ENCODE measurements at regions not wholly inside any gene's neighbourhood (a gene's known extent, or its start where the extent isn't known, plus 50 kb on each side); places are given as distances from the start of the nearest gene placed in this dataset.

DNA sequence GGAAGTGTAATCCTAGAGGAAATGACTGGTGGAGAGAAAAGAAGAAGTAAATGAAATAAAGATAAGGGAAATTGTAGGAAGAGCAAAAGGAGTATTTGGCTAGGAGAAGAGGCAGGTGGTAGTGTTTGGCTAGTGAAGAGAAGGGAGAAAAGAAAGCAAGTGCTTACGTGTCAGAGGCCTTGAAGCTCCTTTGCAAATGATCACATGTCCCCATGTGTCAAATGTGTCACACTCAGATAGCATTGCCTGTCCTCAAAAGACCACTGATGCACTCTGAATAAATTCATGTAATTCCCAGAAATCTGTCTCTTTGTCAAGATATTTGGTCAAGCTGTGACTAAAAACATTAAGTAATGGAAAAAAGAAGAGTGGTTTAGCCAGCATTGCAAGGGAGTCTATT is 639.3 kb downstream of the TUSC7 start:
- Histone ChIP-seq H3K9me3 (ENCODE audit: low read length) (no peaks in the 10 kb centered on the region), H3K4me1 (ENCODE audit: insufficient read depth, low read length) (no peaks in the 10 kb centered on the region), H3K36me3 (ENCODE audit: insufficient read depth, low read length) (no peaks in the 10 kb centered on the region), H3K27ac (ENCODE audit: low read depth, low read length) (no peak overlapping the region), H3K4me3 (ENCODE audit: low read length) (no peak overlapping the region), H3K27me3 (ENCODE audit: insufficient read depth, low read length, poor library complexity, severe bottlenecking) (no peaks in the 10 kb centered on the region)
- Mint-ChIP-seq H3K27me3 (peaks cover 0 to 1% of the 10 kb centered on the region in 2 donors), H3K4me3 (no peak overlapping the region), H3K4me1 (no peaks in the 10 kb centered on the region), H3K9me3 (peaks cover 4 to 27% (median 6%) of the 10 kb centered on the region in 5 donors), H3K27ac (no peak overlapping the region), H3K36me3 (no peaks in the 10 kb centered on the region)
- ChIA-PET POLR2A (no interaction called here), CTCF (no interaction called here)
- no peak for DNase-seq

DNA sequence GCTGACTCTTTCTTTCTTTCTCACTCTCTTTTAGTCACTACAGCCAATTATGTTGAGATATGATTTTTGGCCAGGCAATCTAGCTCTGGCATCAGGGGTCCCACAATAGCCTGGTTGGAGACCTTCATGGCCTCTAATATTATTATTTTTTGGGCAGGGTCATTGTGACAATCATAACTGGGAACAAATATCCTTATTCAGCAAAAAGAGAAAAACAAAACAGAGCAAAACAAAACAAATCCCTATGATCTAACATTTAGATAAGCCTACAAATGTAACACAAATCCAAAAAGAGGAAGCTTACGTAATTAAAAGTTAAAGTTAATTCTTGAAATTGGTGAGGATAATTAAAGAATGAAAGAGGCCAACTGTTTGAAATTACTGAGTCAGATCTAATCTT is 640.0 kb downstream of the TUSC7 start:
- H3K4me1 ChIP-seq (ENCODE audit: insufficient read depth, low read length): no peaks in the 10 kb centered on the region
- H3K27ac ChIP-seq (ENCODE audit: low read depth, low read length): no peak overlapping the region
- ChIA-PET CTCF (no interaction called here), POLR2A (no interaction called here)
- H3K36me3 ChIP-seq (ENCODE audit: insufficient read depth, low read length): no peaks in the 10 kb centered on the region
- Mint-ChIP-seq H3K4me3 (no peak overlapping the region), H3K9me3 (peaks cover 4 to 31% (median 6%) of the 10 kb centered on the region in 5 donors), H3K36me3 (no peaks in the 10 kb centered on the region), H3K27ac (no peak overlapping the region), H3K4me1 (no peaks in the 10 kb centered on the region), H3K27me3 (peaks cover 0 to 1% of the 10 kb centered on the region in 2 donors)
- no peak overlapping the region for H3K4me3 ChIP-seq (ENCODE audit: low read length)
- no peak for DNase-seq
- H3K27me3 ChIP-seq (ENCODE audit: insufficient read depth, low read length, poor library complexity, severe bottlenecking): no peaks in the 10 kb centered on the region
- H3K9me3 ChIP-seq (ENCODE audit: low read length): no peaks in the 10 kb centered on the region

DNA sequence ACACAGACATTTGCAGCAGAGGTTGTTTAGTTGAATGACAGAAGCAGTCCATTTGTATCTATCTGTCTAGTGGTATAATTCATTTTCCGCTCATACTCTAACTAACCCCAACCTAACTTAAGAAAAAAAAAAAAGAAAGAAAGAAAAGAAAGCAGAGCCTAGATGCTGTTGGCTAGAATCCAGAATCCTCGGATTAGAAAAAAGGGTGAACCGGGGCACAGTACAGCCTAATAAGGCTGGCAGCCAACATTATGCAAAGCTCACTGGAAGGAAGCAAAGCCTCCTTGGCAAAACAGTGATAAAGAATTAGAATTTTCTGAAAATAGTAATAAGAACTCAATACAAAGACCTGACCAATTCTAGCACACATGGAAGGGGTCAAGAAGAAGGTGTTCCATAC is 640.8 kb downstream of the TUSC7 start:
- no peaks in the 10 kb centered on the region for H3K9me3 ChIP-seq (ENCODE audit: low read length)
- H3K4me1 Mint-ChIP-seq: no peaks in the 10 kb centered on the region
- no peaks in the 10 kb centered on the region for H3K36me3 ChIP-seq (ENCODE audit: insufficient read depth, low read length)
- CTCF ChIA-PET: no interaction called here
- peaks cover 0 to 1% of the 10 kb centered on the region in 2 donors for H3K27me3 Mint-ChIP-seq
- H3K36me3 Mint-ChIP-seq: no peaks in the 10 kb centered on the region
- no peak overlapping the region for H3K27ac Mint-ChIP-seq
- no peak for DNase-seq
- H3K27me3 ChIP-seq (ENCODE audit: insufficient read depth, low read length, poor library complexity, severe bottlenecking): no peaks in the 10 kb centered on the region
- no peak overlapping the region for H3K4me3 Mint-ChIP-seq
- POLR2A ChIA-PET: no interaction called here
- no peaks in the 10 kb centered on the region for H3K4me1 ChIP-seq (ENCODE audit: insufficient read depth, low read length)
- peaks cover 4 to 32% (median 7%) of the 10 kb centered on the region in 5 donors for H3K9me3 Mint-ChIP-seq
- H3K27ac ChIP-seq (ENCODE audit: low read depth, low read length): no peak overlapping the region
- no peak overlapping the region for H3K4me3 ChIP-seq (ENCODE audit: low read length)

DNA sequence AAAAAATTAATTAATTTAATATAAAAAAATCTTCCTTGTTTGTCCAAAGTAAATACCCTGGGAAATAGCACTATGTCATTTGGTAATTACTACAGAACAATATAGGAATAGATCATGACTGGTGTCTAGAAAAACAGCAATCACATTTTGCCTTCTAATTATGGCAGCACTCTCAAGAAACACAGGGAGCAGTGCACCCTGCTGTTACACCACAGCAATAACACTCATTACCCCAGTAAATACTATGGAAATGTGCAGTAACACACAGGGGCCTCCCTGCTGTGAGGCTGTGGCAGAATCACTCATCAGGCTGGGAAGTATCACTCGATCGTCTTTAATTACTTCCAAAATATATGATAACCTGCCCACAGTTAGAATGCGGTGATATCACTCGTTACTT is 646.0 kb downstream of the TUSC7 start:
- H3K4me1 ChIP-seq (ENCODE audit: insufficient read depth, low read length): no peaks in the 10 kb centered on the region
- Mint-ChIP-seq H3K36me3 (no peaks in the 10 kb centered on the region), H3K4me3 (no peak overlapping the region), H3K9me3 (peaks cover 4 to 13% (median 9%) of the 10 kb centered on the region in 5 donors), H3K27me3 (no peaks in the 10 kb centered on the region), H3K27ac (no peak overlapping the region), H3K4me1 (no peaks in the 10 kb centered on the region)
- no peaks in the 10 kb centered on the region for H3K9me3 ChIP-seq (ENCODE audit: low read length)
- no peaks in the 10 kb centered on the region for H3K27me3 ChIP-seq (ENCODE audit: insufficient read depth, low read length, poor library complexity, severe bottlenecking)
- ChIA-PET POLR2A (no interaction called here), CTCF (no interaction called here)
- H3K27ac ChIP-seq (ENCODE audit: low read depth, low read length): no peak overlapping the region
- no peaks in the 10 kb centered on the region for H3K36me3 ChIP-seq (ENCODE audit: insufficient read depth, low read length)
- no peak overlapping the region for H3K4me3 ChIP-seq (ENCODE audit: low read length)
- DNase-seq: no peak

DNA sequence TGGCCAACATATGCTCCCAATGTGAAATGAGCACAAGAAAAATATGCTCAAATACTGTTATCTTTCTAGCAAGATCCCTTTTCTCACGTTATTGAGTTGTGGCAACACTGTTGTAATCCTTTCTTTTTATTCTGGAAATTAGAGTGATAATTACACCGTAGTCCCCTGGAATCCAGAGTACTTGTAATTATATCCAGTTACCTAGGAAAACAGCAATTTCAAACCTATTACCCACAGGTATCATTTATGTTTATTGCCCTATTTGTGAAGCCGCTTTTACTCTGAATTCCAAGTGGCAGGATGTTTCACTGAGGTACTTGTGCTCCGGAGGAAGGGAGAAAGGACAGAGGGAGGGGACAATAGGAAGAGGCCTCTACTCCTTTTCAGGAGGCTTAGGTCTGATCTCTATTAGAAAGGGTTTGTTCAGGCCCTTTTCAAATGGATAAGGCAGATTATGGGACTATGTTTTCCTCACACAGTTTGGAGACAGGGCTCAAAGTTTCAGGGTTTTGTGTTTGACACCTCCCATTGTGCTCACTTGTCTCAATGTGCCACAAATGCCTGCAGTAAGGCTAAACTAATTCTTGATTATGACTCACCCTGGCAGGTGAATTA is 646.6 kb downstream of the TUSC7 start:
- Mint-ChIP-seq H3K4me1 (no peaks in the 10 kb centered on the region), H3K27ac (no peak overlapping the region), H3K4me3 (no peak overlapping the region), H3K27me3 (no peaks in the 10 kb centered on the region), H3K36me3 (no peaks in the 10 kb centered on the region), H3K9me3 (peaks cover 6 to 15% (median 12%) of the 10 kb centered on the region in 5 donors)
- POLR2A ChIA-PET: no interaction called here
- no peak overlapping the region for H3K27ac ChIP-seq (ENCODE audit: low read depth, low read length)
- no peaks in the 10 kb centered on the region for H3K4me1 ChIP-seq (ENCODE audit: insufficient read depth, low read length)
- H3K4me3 ChIP-seq (ENCODE audit: low read length): no peak overlapping the region
- H3K36me3 ChIP-seq (ENCODE audit: insufficient read depth, low read length): no peaks in the 10 kb centered on the region
- DNase-seq: no peak
- no peaks in the 10 kb centered on the region for H3K27me3 ChIP-seq (ENCODE audit: insufficient read depth, low read length, poor library complexity, severe bottlenecking)
- H3K9me3 ChIP-seq (ENCODE audit: low read length): no peaks in the 10 kb centered on the region
- CTCF ChIA-PET: no interaction called here

DNA sequence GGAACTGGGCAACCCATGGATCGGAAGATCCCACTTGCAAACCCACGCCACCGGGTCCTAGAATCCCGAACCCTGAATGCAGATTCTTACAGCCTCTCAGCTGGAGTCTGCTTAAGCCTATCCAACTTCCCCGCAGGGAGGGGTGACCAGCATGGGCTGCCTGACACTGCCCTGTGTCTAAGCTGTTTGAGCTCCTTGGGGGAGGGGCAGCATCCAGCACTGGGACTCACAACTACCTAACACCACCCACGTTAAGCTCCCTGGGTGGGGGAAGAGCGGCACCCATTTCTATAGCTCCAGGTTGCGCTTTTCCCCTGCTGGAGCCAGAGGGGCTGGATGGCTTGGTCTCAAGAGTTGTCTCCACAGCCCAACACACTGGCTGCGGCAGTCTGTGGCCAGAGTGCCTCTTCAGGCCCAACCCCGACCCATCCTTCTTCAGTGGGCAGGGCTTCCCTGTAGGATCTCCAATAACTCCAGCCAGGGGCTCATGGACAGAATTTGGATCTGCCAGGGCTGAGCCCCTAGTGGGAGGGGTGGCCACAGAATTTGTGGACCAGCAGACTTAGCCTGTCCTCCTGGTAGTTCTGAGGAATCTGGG is 649.2 kb downstream of the TUSC7 start:
- Histone ChIP-seq H3K4me1 (ENCODE audit: insufficient read depth, low read length) (no peaks in the 10 kb centered on the region), H3K27ac (ENCODE audit: low read depth, low read length) (no peak overlapping the region), H3K36me3 (ENCODE audit: insufficient read depth, low read length) (no peaks in the 10 kb centered on the region), H3K27me3 (ENCODE audit: insufficient read depth, low read length, poor library complexity, severe bottlenecking) (no peaks in the 10 kb centered on the region), H3K4me3 (ENCODE audit: low read length) (no peak overlapping the region), H3K9me3 (ENCODE audit: low read length) (no peaks in the 10 kb centered on the region)
- H3K36me3 Mint-ChIP-seq: no peaks in the 10 kb centered on the region
- ChIA-PET CTCF (no interaction called here), POLR2A (no interaction called here)
- no peak overlapping the region for H3K27ac Mint-ChIP-seq
- peaks cover 6 to 28% (median 14%) of the 10 kb centered on the region in 5 donors for H3K9me3 Mint-ChIP-seq
- H3K4me3 Mint-ChIP-seq: no peak overlapping the region
- H3K4me1 Mint-ChIP-seq: no peaks in the 10 kb centered on the region
- no peaks in the 10 kb centered on the region for H3K27me3 Mint-ChIP-seq
- DNase-seq: no peak

DNA sequence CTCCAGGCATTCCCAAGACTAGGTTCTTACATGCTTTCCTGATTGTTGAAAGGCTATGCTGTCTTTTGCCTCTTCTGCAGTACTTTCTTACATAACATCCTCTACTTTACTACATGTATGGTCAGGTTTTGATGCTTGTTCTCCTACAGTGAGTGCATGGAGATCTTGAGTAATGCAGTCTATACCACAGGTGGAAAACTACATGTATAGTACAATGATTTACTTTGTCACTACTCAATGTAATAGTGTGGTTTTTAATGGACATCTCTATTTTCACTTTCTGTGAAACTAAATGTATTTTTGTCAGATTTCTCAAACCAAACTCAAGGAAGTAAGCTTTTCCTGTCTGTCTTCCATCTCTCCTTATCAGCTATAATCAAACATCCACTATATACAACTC is 657.0 kb downstream of the TUSC7 start:
- H3K9me3 ChIP-seq (ENCODE audit: low read length): no peaks in the 10 kb centered on the region
- no peak for DNase-seq
- no peak overlapping the region for H3K4me3 Mint-ChIP-seq
- no peak overlapping the region for H3K27ac Mint-ChIP-seq
- no peak overlapping the region for H3K27ac ChIP-seq (ENCODE audit: low read depth, low read length)
- CTCF ChIA-PET: no interaction called here
- H3K4me3 ChIP-seq (ENCODE audit: low read length): no peak overlapping the region
- H3K9me3 Mint-ChIP-seq: peaks cover 0 to 20% (median 10%) of the 10 kb centered on the region in 5 donors
- H3K27me3 ChIP-seq (ENCODE audit: insufficient read depth, low read length, poor library complexity, severe bottlenecking): no peaks in the 10 kb centered on the region
- no peaks in the 10 kb centered on the region for H3K4me1 ChIP-seq (ENCODE audit: insufficient read depth, low read length)
- POLR2A ChIA-PET: no interaction called here
- H3K27me3 Mint-ChIP-seq: no peaks in the 10 kb centered on the region
- no peaks in the 10 kb centered on the region for H3K36me3 ChIP-seq (ENCODE audit: insufficient read depth, low read length)
- H3K36me3 Mint-ChIP-seq: no peaks in the 10 kb centered on the region
- H3K4me1 Mint-ChIP-seq: no peaks in the 10 kb centered on the region

DNA sequence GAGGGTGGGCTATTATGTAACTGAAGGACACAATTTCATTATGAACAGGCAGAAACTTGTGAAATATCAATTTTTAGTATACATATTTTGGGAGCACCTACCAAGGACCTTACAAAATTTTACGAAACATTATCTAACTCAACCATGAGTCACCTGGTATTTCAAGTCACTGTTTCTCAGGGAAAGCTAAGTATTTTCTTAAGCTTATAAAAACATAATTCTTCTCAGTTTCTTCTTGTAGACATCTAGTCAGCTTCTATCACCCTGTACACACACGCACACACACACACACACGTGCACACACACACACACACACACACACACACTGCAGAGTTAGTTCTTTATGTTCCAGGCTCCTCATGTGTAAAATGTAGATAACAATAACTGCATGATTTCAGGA is 658.3 kb downstream of the TUSC7 start:
- CTCF ChIA-PET: no interaction called here
- H3K4me3 Mint-ChIP-seq: no peak overlapping the region
- H3K4me1 Mint-ChIP-seq: no peaks in the 10 kb centered on the region
- Histone ChIP-seq H3K4me3 (ENCODE audit: low read length) (no peak overlapping the region), H3K27me3 (ENCODE audit: insufficient read depth, low read length, poor library complexity, severe bottlenecking) (no peaks in the 10 kb centered on the region), H3K27ac (ENCODE audit: low read depth, low read length) (no peak overlapping the region), H3K36me3 (ENCODE audit: insufficient read depth, low read length) (no peaks in the 10 kb centered on the region), H3K9me3 (ENCODE audit: low read length) (no peaks in the 10 kb centered on the region), H3K4me1 (ENCODE audit: insufficient read depth, low read length) (no peaks in the 10 kb centered on the region)
- H3K36me3 Mint-ChIP-seq: no peaks in the 10 kb centered on the region
- H3K27ac Mint-ChIP-seq: no peak overlapping the region
- POLR2A ChIA-PET: no interaction called here
- no peaks in the 10 kb centered on the region for H3K27me3 Mint-ChIP-seq
- no peak for DNase-seq
- H3K9me3 Mint-ChIP-seq: peaks cover 0 to 18% (median 5%) of the 10 kb centered on the region in 5 donors

Data from CD8-positive, alpha-beta memory T cell (primary cell).